ENCODE measurements at regions not wholly inside any gene's neighbourhood (a gene's known extent, or its start where the extent isn't known, plus 50 kb on each side); places are given as distances from the start of the nearest gene placed in this dataset.

DNA sequence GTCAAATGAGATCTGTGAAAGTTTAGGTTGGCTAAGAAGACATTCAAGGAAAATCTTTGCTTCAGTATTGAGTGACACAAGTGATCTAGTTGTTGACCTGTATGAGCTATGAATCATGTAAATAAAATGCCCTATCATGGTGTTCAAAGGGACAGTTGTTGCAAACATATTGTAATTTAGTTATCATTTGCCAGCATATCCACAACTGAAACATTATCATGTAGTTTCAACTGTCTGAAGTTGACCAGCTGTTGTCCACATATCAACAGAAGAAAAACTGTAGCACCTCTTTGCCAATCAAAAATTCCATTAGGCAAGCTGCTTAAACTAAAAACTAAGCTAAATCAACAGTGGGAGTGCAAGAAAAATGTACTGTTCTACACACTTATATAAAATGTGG lies 527.1 kb upstream of the NRXN1 start:
- ATAC-seq (ENCODE audit: low read depth in 2 of 2) = no peak
- H3K27ac Mint-ChIP-seq = no peak overlapping the region

DNA sequence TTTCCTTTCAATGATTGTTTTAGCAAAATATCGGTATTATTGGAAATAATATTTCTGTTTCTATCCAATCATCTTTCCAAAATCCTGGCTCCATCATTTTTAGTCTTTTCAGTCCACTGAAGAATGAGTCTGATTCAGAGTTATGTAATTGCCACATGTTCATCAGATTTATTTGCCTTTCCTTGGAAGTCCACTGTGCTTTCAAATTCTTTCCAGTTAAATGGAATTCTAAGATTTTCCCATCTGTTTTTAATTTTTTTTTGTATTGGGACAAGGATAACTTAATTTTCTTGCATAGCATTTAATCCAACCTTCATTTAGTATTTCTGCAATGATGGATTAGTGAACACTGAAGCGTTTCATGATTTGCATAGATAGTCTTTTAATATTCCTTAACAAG lies 521.5 kb upstream of the NRXN1 start:
- Mint-ChIP-seq H3K36me3 (no peaks in the 10 kb centered on the region), H3K4me1 (no peaks in the 10 kb centered on the region), H3K27me3 (no peaks in the 10 kb centered on the region), H3K4me3 (no peak overlapping the region), H3K27ac (no peak overlapping the region), H3K9me3 (peaks cover 0 to 8% (median 4%) of the 10 kb centered on the region in 7 donors)
- no peak for DNase-seq
- ATAC-seq (ENCODE audit: low read depth in 2 of 2) = no peak

More for the DNA sequence above, 527.1 kb upstream of the NRXN1 start:
- no peaks in the 10 kb centered on the region for H3K36me3 Mint-ChIP-seq
- DNase-seq = no peak
- peaks cover 0 to 5% (median 4%) of the 10 kb centered on the region in 7 donors for H3K9me3 Mint-ChIP-seq
- no peaks in the 10 kb centered on the region for H3K27me3 Mint-ChIP-seq
- no peaks in the 10 kb centered on the region for H3K4me1 Mint-ChIP-seq
- no peak overlapping the region for H3K4me3 Mint-ChIP-seq

DNA sequence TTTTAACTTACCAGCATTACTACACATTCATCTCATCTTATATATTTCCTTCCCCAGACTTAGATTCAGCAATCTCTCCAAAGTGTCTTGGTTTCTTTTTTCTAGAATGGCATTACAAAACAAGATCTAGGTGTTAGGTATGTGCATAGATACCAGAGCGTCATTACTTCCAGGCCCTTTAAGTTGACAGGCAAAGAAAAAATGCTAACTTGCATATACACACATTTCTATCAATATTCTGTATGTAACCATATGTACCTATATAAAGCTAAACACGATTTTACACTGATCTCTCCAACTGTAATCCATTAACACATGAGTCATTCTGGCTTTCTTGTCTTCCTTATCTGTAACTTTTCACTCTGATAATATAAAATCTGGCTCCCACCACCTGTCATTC lies 503.8 kb upstream of the NRXN1 start:
- H3K27ac Mint-ChIP-seq = no peak overlapping the region
- ATAC-seq (ENCODE audit: low read depth in 2 of 2) = no peak
- H3K4me1 Mint-ChIP-seq = no peaks in the 10 kb centered on the region
- no peak for DNase-seq
- H3K27me3 Mint-ChIP-seq = no peaks in the 10 kb centered on the region
- no peak overlapping the region for H3K4me3 Mint-ChIP-seq
- peaks cover 5 to 22% (median 8%) of the 10 kb centered on the region in 7 donors for H3K9me3 Mint-ChIP-seq
- H3K36me3 Mint-ChIP-seq = no peaks in the 10 kb centered on the region

DNA sequence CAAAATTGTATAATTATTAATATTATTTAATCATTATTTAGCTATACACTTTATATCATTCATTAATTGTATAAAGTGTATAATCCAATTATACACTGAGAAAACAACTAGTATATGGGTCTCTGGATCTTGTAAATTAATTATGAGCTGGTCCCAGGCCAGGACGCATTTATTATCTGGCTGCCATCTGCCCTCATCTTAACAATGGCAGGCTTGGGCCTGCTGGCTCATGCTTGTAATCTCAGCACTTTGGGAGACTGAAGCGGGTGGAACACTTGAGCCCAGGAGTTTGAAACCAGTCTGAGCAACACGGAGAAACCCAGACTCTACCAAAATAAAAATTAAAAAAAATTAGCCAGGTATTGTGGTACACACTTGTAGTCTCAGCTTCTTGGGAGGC lies 502.2 kb upstream of the NRXN1 start:
- Mint-ChIP-seq H3K4me3 (no peak overlapping the region), H3K4me1 (no peaks in the 10 kb centered on the region), H3K27me3 (no peaks in the 10 kb centered on the region), H3K36me3 (no peaks in the 10 kb centered on the region), H3K27ac (no peak overlapping the region), H3K9me3 (peaks cover 5 to 31% (median 7%) of the 10 kb centered on the region in 7 donors)
- DNase-seq (no peak), ATAC-seq (ENCODE audit: low read depth in 2 of 2) (no peak)

DNA sequence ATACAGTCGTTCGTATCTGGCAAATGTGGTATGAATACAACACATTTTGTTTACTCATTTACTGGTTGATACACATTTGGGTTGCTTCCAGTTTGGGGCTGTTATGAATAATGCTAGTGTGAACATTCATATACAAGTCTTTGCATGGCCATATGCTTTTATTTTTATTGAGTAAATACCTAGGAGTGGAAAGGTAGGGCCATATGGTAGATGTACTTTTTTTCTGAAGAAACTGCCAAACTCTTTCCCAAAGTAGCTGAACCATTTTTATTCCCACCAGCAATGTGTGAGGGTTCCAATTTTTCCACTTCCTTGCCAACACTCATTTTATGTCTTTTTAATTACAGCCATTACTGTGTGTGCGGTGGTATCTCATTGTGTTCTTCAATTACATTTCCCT lies 496.2 kb upstream of the NRXN1 start:
- Mint-ChIP-seq H3K4me3 (no peak overlapping the region), H3K36me3 (no peaks in the 10 kb centered on the region), H3K9me3 (peaks cover 5 to 27% (median 13%) of the 10 kb centered on the region in 7 donors), H3K27me3 (no peaks in the 10 kb centered on the region), H3K27ac (no peak overlapping the region), H3K4me1 (no peaks in the 10 kb centered on the region)
- ATAC-seq (ENCODE audit: low read depth in 2 of 2) = no peak
- DNase-seq = no peak

DNA sequence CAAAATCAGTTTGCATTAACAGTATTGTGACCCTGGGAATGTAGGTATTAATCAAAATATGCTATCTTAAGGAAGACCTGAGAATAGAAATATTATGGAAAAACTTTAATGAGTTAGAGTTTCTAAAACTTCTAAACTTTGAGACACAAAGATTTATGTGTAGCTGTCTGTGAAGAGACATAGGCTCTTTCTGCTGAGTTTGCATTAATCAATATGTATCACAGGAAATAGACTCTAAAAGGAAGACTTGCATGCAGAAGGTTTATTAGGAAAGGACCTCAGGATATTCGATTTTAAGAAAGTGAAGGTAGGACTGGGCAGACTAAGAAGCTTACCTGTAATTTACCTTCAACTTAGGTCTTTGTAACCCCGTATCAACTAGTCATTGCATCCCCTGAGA lies 494.8 kb upstream of the NRXN1 start:
- ATAC-seq (ENCODE audit: low read depth in 2 of 2) = no peak
- Mint-ChIP-seq H3K4me1 (no peaks in the 10 kb centered on the region), H3K27me3 (no peaks in the 10 kb centered on the region), H3K9me3 (peaks cover 3 to 20% (median 13%) of the 10 kb centered on the region in 7 donors), H3K4me3 (no peak overlapping the region), H3K27ac (no peak overlapping the region), H3K36me3 (no peaks in the 10 kb centered on the region)
- DNase-seq = no peak

DNA sequence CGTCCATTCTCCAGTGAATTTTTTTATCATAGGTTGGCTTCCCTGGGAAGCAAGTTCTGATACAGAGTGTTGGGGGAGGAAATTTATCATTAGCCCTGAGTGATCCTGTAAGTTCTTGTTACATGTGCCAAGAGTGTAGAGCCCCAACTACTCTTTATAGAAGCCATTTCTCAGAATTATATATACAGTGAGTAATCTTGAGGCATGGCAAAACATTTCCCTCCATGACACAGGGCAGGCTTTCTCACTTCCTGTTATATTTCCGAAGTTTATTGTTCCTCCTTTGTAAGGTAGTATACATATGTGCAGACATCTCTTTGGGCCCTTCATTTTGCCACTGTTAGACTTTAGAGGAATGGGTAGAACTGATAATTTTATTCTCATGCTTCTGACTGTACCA lies 484.7 kb upstream of the NRXN1 start:
- DNase-seq (no peak), ATAC-seq (ENCODE audit: low read depth in 2 of 2) (no peak)
- H3K4me3 Mint-ChIP-seq = no peak overlapping the region
- no peaks in the 10 kb centered on the region for H3K36me3 Mint-ChIP-seq
- H3K27ac Mint-ChIP-seq = no peak overlapping the region
- H3K9me3 Mint-ChIP-seq = peaks cover 0 to 5% (median 0%) of the 10 kb centered on the region in 7 donors
- H3K4me1 Mint-ChIP-seq = no peaks in the 10 kb centered on the region
- no peaks in the 10 kb centered on the region for H3K27me3 Mint-ChIP-seq

DNA sequence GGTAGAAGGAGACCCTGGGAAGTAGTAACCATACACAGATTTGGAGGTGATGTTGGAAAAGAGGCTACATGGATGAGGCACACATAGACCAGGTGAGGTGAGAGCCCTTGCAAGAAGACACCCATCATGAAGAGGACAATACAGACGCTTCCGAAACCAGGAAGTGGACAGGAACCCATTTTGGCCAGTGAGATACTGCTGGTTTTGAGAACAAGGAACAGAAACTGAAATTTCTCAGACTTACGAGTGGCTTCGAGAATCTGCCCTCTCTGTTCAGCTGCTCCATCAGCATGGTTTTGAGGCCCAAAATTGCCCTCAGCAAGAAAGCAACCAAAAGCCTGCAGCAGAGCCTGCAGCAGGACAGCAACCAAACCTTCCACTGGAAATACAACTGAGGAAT lies 479.1 kb upstream of the NRXN1 start:
- no peaks in the 10 kb centered on the region for H3K27me3 Mint-ChIP-seq
- no peaks in the 10 kb centered on the region for H3K36me3 Mint-ChIP-seq
- H3K4me3 Mint-ChIP-seq = no peak overlapping the region
- DNase-seq (no peak), ATAC-seq (ENCODE audit: low read depth in 2 of 2) (no peak)
- H3K4me1 Mint-ChIP-seq = no peaks in the 10 kb centered on the region
- peak overlapping the region in 1 of 6 donors; percentile 66 for H3K27ac Mint-ChIP-seq
- peaks cover 0 to 9% (median 0%) of the 10 kb centered on the region in 7 donors for H3K9me3 Mint-ChIP-seq

DNA sequence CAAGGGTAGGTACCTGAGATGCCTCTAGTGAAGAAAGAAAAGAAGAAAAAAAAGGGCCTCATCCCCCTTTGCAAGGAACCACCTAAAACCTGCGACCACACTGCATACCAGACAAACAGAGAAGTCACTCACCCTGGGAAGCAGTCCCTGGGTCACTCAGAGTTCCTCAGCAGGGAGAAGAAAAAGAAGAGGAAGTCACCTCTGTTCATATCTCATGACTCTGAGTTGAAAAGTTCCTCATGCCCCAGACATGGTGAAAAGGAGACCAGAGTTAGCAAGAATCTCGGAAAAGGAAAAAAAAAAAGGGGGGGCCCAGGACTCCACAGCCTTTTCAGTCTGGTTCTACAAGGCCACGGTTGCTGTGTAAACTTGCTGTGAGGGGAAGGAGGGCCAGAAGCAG lies 478.4 kb upstream of the NRXN1 start:
- DNase-seq (no peak), ATAC-seq (ENCODE audit: low read depth in 2 of 2) (no peak)
- Mint-ChIP-seq H3K9me3 (peaks cover 0 to 9% (median 2%) of the 10 kb centered on the region in 7 donors), H3K36me3 (no peaks in the 10 kb centered on the region), H3K27me3 (no peaks in the 10 kb centered on the region), H3K4me1 (no peaks in the 10 kb centered on the region), H3K4me3 (no peak overlapping the region), H3K27ac (peak overlapping the region in 1 of 6 donors; percentile 69)

DNA sequence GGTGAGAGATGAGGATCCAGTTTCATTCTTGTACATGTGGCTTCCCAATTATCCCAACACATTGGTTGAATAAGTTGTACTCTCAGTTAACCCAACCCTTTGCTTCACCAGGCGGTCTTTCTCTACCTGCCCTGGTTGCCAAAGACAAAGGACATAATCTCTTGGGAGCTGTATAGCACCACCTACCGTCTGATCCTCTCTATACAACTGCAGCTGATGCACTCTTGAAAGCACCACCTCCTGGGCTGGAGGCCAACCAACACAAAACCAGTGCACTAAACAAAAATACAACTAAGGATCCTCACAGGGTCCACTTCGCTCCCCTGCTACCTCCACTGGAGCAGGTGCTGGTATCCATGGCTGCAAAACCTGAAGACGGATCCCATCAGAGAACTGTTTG lies 473.6 kb upstream of the NRXN1 start:
- H3K9me3 Mint-ChIP-seq = peaks cover 0 to 9% (median 4%) of the 10 kb centered on the region in 7 donors
- H3K36me3 Mint-ChIP-seq = no peaks in the 10 kb centered on the region
- H3K27ac Mint-ChIP-seq = no peak overlapping the region
- no peaks in the 10 kb centered on the region for H3K4me1 Mint-ChIP-seq
- no peak for ATAC-seq (ENCODE audit: low read depth in 2 of 2)
- no peaks in the 10 kb centered on the region for H3K27me3 Mint-ChIP-seq
- no peak overlapping the region for H3K4me3 Mint-ChIP-seq
- DNase-seq = no peak

DNA sequence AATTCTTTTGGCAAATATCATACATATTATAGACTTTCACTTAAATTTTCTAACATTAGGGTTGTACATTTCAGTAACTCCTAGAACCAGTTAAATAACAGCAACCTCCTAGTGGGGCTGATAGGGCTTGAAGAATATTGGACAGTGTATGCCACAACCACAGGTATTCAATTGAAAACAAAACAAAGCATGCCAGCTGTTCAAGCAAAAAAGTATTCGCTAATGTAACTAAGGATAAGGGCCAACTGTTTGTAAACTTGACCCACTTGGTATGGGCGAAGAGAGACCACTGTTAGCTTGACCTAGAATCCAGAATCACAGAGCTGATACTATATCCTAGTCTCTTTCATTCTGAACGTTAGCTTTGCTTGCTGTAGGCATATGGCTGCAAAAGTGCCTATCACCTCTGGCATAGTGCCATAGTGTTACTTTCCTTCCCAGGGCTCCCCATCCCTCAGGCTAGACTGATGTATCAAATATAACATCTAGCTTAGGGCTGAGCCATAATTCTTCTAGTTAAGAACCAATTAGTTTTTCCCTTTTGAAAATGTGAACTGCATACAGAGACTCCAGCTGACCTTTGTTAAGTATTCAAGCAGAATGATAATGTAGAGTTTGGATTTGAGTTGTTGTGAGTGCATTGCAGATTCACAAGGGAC lies 458.8 kb upstream of the NRXN1 start:
- Mint-ChIP-seq H3K27ac (no peak overlapping the region), H3K9me3 (peaks cover 0 to 18% (median 5%) of the 10 kb centered on the region in 7 donors), H3K4me1 (no peaks in the 10 kb centered on the region), H3K4me3 (no peak overlapping the region), H3K36me3 (no peaks in the 10 kb centered on the region), H3K27me3 (no peaks in the 10 kb centered on the region)
- ATAC-seq (ENCODE audit: low read depth in 2 of 2) = no peak
- no peak for DNase-seq

DNA sequence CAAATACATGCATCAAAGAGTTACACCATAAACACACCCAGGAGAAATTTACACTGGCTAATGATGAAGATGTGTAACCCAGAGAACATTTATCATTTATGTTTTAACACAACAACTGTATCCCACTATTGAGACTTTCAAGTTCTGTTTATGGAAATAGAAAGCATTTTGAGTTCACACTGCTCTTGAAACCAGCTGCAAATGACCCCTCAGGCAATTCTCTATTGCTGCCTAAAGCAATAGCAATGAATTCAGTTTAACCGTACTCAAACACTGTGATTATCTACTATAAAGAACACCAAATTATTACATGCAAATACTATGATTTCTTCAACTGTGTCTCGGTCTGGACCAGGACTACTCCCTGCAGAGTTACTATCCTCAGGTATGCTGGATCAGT lies 452.7 kb upstream of the NRXN1 start:
- DNase-seq (no peak), ATAC-seq (ENCODE audit: low read depth in 2 of 2) (no peak)
- Mint-ChIP-seq H3K9me3 (peaks cover 0 to 14% (median 3%) of the 10 kb centered on the region in 7 donors), H3K4me3 (no peak overlapping the region), H3K27ac (no peak overlapping the region), H3K27me3 (no peaks in the 10 kb centered on the region), H3K4me1 (no peaks in the 10 kb centered on the region), H3K36me3 (no peaks in the 10 kb centered on the region)

DNA sequence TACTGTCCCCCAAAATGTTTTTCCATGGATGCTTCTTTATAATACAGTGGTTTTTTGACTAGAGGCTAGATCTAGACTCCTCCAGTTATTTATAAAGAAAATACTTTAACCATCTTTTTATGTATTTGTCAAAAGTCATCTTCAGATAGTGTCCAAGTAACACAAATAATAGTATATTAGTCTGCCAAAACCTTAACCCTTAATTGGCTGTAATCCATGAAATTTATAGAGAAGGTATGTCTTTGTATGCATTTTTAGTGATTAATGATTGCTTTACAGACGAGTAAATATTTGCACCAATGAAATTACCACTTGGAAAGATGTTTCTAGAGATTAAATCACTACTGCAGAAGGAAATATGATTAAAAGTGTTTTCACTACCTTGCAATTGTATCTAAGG lies 451.8 kb upstream of the NRXN1 start:
- ATAC-seq (ENCODE audit: low read depth in 2 of 2) (no peak), DNase-seq (no peak)
- no peak overlapping the region for H3K4me3 Mint-ChIP-seq
- H3K36me3 Mint-ChIP-seq = no peaks in the 10 kb centered on the region
- no peak overlapping the region for H3K27ac Mint-ChIP-seq
- H3K27me3 Mint-ChIP-seq = no peaks in the 10 kb centered on the region
- H3K9me3 Mint-ChIP-seq = peaks cover 0 to 14% (median 2%) of the 10 kb centered on the region in 7 donors
- no peaks in the 10 kb centered on the region for H3K4me1 Mint-ChIP-seq

DNA sequence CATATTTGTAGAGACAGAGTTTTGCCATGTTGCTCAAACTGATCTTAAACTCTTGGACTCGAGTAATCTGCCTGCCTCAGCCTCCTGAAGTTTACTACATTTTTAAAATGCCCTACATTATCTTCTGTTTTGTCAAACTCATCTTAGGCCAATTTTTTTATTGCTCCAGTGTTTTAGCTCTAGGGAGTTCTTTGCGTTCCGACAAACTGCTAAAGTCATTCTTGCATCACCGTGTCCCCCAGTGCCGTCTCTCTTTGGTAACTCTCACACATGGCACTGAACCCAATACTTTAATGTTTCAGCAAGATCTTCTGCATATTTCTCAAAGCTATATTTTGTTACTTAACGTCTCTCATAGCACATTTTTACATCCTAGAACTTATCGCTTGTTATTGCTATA lies 440.9 kb upstream of the NRXN1 start:
- ATAC-seq (ENCODE audit: low read depth in 2 of 2) (no peak), DNase-seq (no peak)
- peaks cover 0 to 7% (median 2%) of the 10 kb centered on the region in 7 donors for H3K9me3 Mint-ChIP-seq
- no peak overlapping the region for H3K27ac Mint-ChIP-seq
- no peak overlapping the region for H3K4me3 Mint-ChIP-seq
- H3K4me1 Mint-ChIP-seq = no peaks in the 10 kb centered on the region
- H3K27me3 Mint-ChIP-seq = no peaks in the 10 kb centered on the region
- no peaks in the 10 kb centered on the region for H3K36me3 Mint-ChIP-seq

DNA sequence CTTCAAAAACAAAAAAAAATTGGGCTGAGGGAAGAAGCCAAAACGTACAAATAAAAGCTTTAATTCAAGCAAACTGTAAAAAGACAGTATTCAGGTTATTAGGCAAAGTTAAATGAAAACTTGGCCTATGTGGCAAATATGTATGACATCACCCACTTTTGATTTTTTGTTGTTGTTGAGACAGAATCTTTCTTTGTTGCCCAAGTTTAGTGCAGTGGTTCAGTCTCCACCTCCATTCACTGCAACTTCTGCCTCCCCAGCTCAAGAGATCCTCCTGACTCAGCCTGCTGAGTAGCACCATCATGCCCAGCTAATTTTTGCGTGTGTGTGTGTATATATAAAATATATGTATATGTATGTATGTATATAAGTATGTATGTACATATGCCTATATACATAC lies 440.4 kb upstream of the NRXN1 start:
- Mint-ChIP-seq H3K9me3 (peaks cover 0 to 7% (median 2%) of the 10 kb centered on the region in 7 donors), H3K36me3 (no peaks in the 10 kb centered on the region), H3K27me3 (no peaks in the 10 kb centered on the region), H3K4me1 (no peaks in the 10 kb centered on the region), H3K4me3 (no peak overlapping the region), H3K27ac (no peak overlapping the region)
- no peak for ATAC-seq (ENCODE audit: low read depth in 2 of 2)
- no peak for DNase-seq
